NCI-H2107 (cell line): ENCODE measurements at regions not wholly inside any gene's neighbourhood (a gene's known extent, or its start where the extent isn't known, plus 50 kb on each side); places are given as distances from the start of the nearest gene placed in this dataset.

ENCODE experiments used
- DNase-seq: peaks from one replicate; lab custom pipeline; 2025; lab: John Stamatoyannopoulos, UW

DNA sequence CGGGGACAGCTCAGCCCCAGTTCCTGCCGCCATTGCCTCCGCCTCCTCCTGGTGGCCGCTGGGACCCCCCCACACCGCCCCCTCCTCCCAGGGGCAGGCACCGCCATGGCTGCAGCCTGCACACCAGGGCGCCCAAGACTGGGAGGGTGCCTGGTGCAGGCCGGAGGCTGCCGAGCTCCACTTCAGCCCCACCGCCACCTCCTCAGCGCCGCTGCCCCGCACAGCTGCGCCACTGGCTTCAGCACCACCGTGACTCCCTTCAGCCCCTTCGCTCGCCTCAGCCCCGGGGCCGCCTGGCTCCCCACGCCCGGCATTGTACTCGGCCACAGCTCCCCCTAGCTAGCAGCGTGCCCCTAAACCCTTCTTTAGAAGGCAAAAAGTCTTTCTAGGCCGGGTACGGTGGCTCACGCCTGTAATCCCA lies 131.1 kb downstream of the CRYBB2 start:
- DNase-seq = no peak

DNA sequence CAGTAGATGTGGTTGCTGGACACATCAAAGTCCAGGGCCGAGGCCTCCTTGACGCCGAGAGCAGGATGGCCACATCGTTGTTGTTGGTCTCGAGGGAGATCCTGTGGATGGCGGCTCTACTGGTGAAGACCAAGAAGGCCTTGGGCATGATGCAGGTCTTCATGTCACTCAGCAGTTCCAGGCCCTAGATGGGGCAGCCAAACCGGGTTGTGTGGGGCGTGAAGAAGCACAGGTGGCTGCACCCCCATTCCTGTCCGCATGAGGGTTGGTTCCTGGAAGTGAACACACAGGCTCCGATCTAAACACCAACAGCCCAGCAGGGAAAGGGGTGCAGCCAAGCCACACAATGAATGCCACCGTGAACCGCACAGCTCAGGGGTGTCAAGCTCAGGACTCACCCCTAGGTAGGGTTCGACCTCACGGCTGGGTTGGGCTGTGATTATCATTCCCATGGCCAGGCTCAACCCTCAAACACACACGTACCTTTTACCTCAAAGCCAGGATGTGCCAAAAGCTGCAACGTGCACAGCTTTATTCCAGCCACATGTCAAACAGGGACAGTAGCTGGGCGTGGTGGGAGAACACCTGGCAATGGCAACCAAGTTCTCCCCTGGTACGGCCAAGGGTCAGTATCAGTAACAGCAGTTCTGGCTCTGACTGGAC lies 132.3 kb downstream of the CRYBB2 start:
- no peak for DNase-seq

DNA sequence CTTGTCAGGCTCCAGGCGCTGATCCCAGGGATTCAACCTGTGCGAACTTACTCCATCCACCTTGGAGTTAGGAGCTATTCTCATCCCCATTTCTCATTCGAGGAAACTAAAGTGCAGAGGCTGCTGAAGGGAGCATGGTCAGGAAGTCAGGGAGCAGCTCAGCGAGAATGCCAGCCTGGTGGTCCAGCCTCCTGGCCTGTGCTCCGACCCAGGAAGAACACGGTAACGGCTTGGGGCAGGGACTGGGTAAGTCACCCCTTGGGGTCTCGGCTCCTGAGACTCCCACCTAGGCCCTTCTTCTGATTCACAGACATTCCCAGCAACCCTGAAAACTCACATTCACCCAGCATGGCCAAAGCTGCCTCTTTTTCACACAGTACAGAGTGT lies 132.8 kb downstream of the CRYBB2 start:
- no peak for DNase-seq

DNA sequence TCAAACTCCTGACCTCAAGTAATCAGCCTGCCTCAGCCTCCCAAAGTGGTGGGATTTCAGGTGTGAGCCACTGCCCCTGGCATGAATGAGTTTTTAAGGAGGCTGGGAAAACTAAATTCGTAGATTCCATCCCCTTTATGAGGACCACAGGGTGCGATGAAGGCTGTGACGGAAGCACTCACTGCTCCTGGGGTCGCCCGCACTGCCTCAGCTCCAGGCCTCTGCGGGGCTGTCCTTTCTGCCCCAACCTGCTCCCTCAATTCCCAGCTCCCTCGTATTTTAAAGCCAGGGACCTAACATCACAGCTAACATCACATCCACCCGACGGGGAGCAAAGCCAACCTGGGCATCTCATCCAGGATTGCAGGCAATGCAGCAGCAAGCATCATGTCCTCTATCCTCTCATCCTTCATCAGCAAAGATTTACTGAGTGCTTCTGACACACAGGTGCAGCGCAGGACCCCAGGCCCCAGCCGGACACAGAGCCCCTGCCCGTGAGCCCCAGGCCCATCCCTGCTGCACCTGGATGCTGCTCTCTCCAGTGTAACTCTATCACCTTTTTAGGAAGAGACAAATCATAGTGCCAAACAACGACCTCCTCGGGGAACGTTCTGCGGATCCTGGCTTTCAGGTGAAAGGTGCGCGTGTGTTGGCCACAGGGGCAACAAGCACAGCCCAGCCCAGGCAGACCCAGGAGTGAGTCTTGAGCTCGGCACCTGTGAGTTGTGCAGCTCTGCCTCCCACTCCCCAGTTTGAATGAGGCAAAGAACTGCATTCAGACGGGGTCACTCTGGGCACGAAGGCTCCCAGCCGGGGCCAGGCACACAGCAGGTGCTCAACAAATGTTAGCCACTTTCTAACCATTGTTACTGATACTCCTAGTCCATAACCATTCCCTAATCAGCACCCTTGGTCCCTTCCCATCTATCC lies 134.3 kb downstream of the CRYBB2 start:
- DNase-seq = no peak

DNA sequence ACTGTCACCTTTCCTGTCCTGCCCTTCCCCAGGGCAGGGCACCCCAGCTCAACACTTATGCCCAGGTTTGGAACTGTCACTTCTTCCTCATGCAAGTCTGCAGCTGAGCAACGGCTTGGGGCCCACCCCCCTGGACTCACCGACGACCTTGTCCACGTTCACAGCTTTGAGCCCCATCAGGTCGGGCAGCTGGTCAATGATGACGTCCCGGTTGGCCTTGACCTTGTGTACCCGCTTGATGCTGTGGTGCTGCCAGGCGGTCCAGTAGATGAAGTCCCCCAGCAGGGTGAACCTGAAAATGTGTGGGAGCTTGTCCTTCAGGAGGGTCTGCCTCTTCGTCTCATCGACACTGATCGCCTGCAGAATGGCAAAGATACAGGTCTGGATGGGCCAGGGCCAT lies 135.0 kb downstream of the CRYBB2 start:
- DNase-seq = no peak

DNA sequence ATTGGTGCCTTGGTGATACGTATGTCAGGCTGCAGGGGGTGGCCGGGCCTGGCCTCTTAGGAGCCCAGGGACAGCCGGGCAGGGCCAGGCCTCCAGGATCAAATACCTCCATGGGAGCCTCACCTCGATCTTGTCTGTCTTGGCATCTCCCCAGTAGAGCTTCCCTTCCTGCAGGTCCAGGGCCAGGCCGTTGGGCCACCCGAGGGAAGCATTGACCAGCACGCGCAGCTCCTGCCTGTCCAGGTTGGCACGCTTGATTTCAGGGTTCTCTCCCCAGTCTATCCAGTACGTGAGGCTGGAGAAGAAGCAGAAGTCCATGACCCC lies 137.7 kb downstream of the CRYBB2 start:
- no peak for DNase-seq

DNA sequence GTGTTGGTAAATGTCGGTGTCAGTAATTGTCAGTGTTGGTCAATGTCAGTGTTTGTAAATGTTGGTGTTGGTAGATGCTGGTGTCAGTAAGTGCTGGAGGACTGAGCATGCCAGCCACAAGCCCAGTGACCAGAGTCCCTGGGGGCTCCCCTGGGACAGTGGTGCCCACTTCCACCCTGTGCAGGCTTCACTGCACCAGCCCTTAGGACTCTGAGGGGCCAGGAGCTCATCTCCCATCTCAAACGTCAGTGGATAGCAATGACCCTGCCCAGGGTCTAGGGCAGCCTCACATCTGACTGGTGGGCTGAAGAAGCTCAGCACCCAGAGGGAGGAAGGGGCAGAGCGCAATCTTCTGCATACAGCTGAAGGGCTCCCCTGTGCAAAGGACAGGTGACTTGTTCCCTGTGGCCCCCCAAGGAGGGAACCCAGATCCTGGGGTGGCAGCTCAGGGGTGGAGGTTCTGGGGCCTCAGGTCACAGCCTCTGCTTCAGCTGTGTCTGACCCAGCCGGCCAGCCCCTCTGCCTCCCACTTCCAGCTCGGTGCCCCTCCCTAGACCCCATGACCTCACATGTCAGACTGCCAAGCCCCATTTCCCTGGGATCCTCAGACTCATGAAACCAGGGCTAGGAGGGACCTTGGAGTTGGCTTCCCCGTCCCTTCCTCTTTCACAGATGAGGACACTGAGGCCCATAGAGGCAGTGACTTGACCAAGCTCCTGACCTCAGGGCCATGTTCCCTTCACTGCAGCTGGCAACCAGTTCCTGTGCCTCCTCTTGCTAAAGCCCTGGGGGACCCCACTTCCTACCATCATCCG lies 138.4 kb downstream of the CRYBB2 start:
- DNase-seq = no peak

DNA sequence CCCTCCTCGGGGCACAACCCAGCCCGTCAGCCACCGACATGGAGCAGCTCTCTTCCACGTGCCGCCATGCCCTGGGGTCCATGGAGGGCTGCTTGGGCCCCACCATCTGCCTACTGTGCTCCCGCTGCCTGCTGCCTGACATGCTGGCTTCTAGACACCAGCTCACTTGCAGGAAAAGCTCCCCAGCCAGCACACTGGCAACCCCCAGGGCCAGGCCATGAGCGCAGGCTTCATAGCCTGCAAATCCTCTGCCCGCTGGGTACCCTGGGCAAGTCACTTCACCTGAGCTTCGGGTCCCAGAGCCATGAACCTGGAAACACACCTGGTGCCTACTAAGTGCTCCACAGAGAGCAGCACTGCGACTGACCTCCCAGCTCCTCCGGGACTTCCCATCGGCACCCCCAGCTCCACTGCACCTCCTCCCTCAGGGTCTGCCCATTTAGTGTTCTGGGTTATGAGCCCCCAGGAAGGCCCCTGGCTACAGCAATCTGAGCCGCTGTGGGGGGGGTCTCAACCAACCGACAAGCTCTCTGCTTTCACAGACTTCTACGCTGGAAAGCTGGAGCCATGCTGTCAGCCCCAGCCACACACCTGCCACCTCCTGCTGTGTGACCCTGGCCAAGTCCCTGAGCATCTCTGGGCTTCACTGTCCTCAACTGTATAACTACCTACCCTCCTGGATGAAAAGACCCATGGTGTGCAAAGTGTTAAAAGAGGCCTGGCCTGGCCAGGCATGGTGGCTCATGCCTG lies 139.2 kb downstream of the CRYBB2 start:
- DNase-seq = no peak

DNA sequence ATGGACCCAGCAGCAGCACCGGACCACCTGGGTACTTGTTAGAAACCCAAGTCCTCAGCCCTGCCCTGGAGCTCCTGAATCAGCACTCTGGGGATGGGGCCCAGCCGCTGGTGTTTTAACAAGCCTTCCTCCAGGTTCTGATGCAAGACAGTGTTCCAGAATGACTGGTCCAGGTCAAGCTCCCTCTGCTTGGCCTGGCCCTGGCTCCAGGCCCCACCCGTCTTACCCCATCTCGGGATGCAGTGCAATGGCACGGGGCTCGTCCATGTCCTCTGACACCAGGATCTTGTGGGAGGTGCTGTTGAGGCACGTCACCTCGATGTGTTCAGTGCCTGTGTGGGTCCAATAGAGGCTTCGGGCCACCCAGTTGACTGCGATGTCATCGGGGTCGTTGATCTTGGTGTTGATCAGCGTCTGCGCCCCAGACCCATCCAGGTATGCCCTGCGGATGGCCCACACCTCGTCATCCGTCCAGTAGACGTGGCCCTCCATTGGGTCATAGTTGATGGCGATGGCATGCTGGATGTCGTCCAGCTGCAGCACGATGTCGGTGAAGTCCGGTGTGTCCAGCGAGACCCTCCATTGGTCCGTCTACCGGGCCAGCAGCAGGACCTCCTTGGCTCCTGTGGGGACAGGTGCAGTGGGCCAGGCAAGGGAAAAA lies 140.3 kb downstream of the CRYBB2 start:
- DNase-seq = no peak

DNA sequence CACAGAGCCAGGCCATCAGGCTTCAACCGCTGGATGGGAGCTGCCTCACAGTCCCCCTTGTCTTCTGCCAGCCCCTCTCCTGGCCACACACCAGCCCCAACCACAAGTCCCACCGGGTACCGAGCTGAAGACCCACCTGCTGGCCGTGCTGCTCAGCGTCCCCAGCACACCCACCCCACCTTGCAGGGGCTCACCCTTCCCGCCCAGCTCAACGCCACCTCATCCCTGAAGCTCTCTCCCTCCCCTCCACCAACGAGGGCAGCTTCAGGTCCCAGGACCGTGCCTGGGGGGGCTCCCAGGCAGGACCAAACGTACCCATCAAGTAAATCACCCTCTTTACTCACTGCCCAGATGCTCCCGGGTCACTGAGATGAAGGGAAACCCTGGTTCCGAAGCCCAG lies 141.0 kb downstream of the CRYBB2 start:
- DNase-seq = no peak

DNA sequence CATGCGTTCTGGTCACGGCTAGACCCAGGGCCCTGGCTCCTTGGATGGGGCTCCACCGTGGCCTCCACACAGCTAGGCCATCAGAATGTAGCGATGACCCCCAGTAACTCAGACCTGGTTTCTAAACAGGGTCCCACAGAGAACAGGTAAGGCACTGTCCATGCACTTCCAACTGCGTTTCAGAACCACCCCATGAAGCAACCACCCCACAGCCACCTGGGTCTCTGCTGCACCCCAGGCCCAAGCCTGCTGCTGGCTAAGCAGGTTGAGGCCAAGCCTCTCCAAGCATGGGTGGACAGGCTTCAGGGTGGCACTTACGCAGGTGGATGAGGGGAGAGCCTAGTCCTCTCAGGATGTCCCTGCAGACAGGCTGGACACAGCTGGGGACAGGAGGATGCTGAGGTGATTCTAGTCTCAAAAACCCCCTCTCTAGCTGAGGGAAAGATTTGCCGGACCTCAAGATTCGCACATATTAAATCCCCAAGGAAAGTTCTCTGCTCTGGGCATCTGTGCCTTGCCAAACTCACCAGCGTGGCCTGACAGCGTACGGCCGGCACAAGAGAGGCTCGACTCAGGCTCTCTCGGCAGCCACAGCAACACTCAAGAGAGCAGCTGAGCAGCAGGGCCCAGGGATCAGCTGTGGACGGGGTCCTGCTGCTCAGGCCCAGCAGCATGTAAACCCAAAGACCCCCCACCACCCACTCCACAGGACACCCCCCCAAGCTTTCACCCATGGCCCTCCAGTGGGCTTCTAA lies 141.6 kb downstream of the CRYBB2 start:
- DNase-seq = no peak

DNA sequence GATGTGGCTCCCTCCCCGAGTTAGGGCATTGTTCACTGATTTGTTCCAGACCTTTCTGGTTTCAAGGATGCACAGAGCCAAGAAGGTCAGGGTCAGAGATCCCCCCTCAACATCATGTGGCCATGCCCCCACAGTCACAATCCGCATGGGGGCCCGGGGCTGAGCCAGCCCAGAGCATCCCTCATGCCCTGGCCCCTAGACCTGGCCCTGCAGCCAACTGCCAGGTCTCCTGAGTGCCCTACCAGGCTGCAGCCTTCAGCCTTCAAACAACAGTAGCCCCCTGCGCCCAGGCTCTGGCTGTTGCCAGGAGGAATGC lies 142.4 kb downstream of the CRYBB2 start:
- no peak for DNase-seq

DNA sequence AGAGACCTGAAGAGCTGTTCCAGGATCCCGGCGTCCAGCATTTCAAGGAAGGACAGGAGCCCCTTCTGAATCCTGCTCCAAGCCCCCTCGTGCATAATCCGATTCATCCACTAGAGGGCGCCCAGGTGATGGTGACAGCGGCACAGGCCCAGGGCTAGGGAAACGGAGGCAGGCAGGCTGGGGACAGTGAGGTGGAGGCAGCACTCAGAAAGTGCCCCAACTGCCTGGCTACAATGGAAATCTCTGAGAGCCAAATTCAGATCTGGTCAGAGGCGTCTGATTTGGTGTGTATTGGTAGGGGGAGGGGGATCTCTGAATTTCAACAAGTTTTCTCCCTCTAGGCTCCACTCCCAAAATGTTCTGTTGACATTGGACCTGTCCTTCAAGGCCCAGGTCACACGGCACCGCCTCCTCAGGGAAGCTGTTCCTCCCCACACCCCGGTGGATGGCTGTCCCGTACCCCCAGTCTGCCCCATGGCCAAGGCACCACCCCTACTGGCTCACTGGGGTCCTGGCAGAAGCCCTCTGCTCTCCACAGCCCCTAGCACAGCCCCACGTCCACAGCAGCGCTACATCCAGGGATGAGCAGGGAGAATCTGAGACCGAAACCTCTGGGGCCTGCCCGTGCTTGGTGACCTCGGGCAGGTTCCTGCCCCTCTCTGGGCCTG lies 142.9 kb downstream of the CRYBB2 start:
- peak; percentile 23 for DNase-seq

DNA sequence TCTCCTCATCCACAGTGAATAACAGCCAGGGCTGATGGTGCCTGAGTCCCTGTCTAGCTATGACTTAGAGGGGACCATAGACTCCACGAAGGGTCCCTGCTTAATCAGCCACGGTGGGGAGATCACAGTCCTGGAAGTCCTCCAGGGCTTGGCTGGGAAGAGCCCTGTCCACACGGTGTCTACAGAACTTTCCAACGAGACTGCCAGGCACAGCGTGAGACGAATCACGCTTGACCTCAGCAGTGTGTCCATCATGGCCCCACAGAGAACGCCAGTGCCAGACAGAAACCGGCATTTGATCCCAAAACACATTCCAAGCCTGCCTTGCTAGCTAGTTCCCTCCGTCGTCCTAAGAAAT lies 143.4 kb downstream of the CRYBB2 start:
- DNase-seq = no peak

DNA sequence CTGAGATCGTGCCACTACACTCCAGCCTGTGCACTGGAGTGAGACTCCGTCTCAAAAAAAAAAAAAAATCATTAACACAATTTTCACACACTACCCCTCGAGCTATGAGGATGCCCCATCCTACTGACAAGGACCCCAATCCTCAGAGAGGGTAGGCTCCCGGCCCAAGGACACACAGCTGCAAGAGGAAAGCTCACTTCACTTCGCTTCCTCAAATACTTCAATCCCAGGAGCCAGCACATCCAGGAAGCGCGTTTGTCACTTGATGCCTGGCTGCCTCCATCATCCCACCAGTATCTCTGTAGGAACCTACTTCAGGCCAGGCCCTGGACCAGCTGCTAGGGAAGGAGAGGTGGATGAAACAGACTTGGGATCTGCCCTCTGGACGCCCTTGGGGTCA lies 144.0 kb downstream of the CRYBB2 start:
- no peak for DNase-seq

DNA sequence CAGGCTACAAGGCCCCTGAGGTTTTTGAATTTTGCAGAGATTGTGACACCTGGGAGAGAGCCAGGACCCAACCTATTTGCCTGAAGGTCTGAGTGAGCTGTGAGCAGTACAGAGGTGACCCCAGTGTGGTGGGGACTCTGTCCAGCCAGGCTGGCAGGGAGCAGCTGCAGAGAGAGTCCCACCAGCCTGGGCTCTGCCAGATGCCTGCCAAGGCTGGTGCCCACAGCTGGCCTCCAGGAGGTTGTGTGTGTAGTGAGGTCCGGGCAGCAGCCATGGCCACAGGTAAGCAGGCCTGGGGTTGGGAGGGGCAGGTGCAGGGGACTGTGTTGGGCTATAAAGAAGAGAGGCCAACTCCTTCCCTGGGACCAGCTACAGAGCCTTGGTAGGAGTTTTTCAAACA lies 144.8 kb downstream of the CRYBB2 start:
- DNase-seq = no peak

DNA sequence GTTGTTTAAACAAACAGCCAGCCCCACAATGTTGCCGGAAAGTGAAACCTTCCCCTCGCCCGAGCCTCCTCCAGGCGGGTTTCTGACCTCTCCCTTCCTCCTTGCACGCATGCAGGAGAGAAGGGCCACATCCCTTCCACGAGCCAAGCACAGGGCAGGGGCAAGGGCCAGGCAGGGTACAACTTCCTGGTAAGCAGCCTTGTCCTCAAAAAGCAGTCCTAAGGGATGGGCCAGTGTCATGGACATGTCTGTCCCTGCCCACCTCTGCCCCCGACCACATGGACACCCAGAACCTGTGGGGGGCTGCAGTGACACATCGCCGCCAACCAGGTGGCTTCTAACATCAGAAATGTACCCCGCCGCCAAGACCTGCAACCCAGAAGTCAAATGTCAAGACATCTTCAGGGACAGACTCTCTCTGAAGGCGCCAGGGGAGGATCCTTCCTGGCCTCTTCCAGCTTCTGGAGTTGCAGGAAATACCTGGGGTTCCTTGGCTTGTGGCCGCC lies 145.3 kb downstream of the CRYBB2 start:
- no peak for DNase-seq

DNA sequence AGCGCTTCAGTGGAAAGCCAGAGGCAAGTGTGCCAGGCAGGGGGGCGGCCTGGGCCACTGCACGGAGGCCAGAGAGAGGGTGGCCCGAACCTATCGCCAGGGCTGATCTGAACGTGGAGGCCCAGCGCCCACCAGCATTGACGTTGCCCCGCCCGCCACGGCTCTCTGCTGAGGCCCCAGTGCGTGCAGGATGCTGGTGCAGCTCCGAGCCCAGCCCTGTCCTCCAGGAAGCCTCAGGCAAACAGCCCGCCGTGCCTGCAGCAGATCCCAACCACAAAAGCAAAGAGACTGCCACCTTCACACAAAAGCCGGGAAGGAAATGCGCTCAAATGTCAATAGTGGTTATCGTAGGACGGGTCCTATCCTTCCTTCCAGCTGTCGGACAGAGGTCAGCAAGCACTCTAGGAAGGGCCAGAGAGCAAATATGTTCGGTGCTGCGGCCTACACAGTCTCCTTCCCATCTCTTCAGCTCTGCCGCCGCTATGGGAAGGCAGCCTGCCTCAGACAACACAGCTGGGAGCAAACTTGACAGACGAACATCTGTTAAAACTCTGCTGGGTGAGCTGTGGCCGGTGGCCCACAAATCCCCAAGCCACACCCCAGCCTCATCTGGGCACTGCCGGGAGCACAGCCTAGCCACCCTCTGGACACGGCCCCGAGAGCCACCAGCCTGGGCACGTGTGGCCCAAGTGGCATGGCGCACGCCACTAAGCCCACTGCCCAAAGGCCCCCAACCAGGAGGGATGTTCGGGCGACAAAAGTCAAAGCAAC lies 146.2 kb downstream of the CRYBB2 start:
- DNase-seq = no peak

DNA sequence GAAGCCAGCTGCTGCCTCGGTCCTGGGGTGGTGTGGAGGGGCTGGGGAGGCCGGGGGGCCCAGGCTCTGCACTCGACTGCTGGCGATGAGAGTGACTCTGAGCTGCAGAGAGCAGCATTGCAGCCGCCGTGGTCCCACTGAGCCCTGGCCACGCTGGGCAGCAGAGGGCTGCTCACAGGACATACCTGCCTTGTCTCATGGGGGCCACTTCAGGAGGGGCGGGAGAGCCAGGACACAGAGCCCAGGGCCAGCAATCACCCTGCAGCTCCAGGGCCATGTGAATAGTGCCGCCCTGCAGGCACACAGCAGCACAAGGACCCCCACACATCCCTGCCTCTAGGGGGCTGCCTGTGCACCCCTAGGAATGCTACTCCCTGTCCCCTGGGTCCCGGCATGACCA lies 147.0 kb downstream of the CRYBB2 start:
- no peak for DNase-seq
